Thoracic aorta (tissue), 2 donors: ENCODE measurements at regions not wholly inside any gene's neighbourhood (a gene's known extent, or its start where the extent isn't known, plus 50 kb on each side); places are given as distances from the start of the nearest gene placed in this dataset.

Experiments used
- ATAC-seq: fragments of 150-250 bp; one replicate; pipeline ENCODE4 v1.8.0; 2017; ENCODE audit warnings: low read depth; ENCODE audit not compliant: insufficient number of reproducible peaks, low FRiP score
- DNase-seq: peaks from one replicate; pipeline ENCODE4 v3.0.0-alpha.2; 2020; ENCODE audit warnings: low spot score
- H3K27ac ChIP-seq, 2 donors: fragments of 200-600 bp; sonication (generic); 1 replicate in 1 of 2; 2 replicates in 1 of 2; pipeline ENCODE4 v1.5.1; 2016; ENCODE audit warnings: mild to moderate bottlenecking in 2 of 2, moderate library complexity in 2 of 2
- H3K27me3 ChIP-seq: fragments of 200-600 bp; sonication (generic); replicated peaks from 2 replicates; pipeline ENCODE4 v1.6.0; 2016; ENCODE audit warnings: mild to moderate bottlenecking; ENCODE audit not compliant: insufficient read depth
- H3K36me3 ChIP-seq: fragments of 200-600 bp; sonication (generic); one replicate; pipeline ENCODE4 v1.5.1; 2016
- H3K4me1 ChIP-seq, 2 donors: fragments of 200-600 bp; sonication (generic); 1 replicate in 1 of 2; 2 replicates in 1 of 2; pipeline versions ENCODE4 v1.5.1 to v1.6.0; 2016; ENCODE audit warnings: low read depth in 2 of 2, mild to moderate bottlenecking in 1 of 2; ENCODE audit not compliant: control insufficient read depth in 1 of 2
- H3K4me3 ChIP-seq: fragments of 200-600 bp; sonication (generic); 2 replicates; pipeline ENCODE4 v1.5.1; 2016; ENCODE audit warnings: mild to moderate bottlenecking
- H3K9me3 ChIP-seq: fragments of 200-600 bp; sonication (generic); 2 replicates; pipeline ENCODE4 v1.5.1; 2016
- TF ChIP-seq, protein P1 (sequence below): fragments of 200-600 bp; sonication (generic); IDR thresholded peaks from one replicate; pipeline ENCODE4 v1.5.1; 2019; ENCODE audit warnings: antibody characterized with exemption

DNA sequence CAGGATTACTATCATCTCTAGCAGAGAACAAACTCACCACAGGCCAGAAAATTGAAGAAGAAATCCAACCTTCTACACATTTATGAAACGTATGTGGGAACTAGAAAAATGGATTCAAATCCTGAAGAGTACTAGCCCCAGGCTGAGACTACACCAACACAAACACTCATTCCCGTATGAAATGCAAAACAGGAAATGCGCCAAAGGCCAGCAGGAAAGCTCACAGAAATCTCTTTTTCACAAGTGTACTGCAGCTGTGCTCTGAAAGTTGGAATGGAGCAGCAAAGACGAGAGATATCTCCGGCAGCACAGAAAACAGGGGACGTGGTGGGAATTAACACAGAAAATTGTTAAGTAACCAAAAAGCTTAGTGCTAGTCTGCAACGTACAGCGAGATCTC lies 913.5 kb downstream of the TDRD15 start:
- no peak for ATAC-seq
- H3K4me1 ChIP-seq = peaks cover 6 to 16% of the 10 kb centered on the region in 2 donors

DNA sequence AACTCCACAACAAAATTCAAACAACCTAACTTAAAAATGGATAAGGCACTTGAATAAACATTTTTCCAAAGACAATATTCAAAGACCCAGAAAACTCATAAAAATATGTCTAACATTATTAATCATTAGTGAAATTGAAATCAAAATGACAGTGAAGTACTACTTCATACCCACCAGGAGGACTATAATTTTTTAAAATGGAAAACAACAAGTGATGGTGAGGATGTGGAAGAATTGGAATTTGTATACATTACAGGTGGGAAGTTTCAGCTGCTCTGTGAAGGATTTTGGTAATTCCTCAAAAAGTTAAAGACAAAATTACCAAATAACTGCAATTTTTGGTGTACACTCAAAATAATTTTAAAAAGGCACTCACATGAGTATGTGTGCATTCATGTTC lies 920.0 kb downstream of the TDRD15 start:
- H3K36me3 ChIP-seq = no peaks in the 10 kb centered on the region
- H3K4me1 ChIP-seq = no peaks in the 10 kb centered on the region
- H3K27me3 ChIP-seq = no peaks in the 10 kb centered on the region
- H3K9me3 ChIP-seq = no peaks in the 10 kb centered on the region
- H3K4me3 ChIP-seq = no peak overlapping the region
- H3K27ac ChIP-seq = no peak overlapping the region
- DNase-seq (no peak), ATAC-seq (no peak)
- TF ChIP-seq, protein P1, sequence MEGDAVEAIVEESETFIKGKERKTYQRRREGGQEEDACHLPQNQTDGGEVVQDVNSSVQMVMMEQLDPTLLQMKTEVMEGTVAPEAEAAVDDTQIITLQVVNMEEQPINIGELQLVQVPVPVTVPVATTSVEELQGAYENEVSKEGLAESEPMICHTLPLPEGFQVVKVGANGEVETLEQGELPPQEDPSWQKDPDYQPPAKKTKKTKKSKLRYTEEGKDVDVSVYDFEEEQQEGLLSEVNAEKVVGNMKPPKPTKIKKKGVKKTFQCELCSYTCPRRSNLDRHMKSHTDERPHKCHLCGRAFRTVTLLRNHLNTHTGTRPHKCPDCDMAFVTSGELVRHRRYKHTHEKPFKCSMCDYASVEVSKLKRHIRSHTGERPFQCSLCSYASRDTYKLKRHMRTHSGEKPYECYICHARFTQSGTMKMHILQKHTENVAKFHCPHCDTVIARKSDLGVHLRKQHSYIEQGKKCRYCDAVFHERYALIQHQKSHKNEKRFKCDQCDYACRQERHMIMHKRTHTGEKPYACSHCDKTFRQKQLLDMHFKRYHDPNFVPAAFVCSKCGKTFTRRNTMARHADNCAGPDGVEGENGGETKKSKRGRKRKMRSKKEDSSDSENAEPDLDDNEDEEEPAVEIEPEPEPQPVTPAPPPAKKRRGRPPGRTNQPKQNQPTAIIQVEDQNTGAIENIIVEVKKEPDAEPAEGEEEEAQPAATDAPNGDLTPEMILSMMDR = no peak

More for the DNA sequence above, 913.5 kb downstream of the TDRD15 start:
- Histone ChIP-seq H3K27ac (no peak overlapping the region), H3K27me3 (no peaks in the 10 kb centered on the region), H3K9me3 (no peaks in the 10 kb centered on the region), H3K4me3 (no peak overlapping the region), H3K36me3 (no peaks in the 10 kb centered on the region)
- no peak for DNase-seq
- TF ChIP-seq, protein P1 = no peak

DNA sequence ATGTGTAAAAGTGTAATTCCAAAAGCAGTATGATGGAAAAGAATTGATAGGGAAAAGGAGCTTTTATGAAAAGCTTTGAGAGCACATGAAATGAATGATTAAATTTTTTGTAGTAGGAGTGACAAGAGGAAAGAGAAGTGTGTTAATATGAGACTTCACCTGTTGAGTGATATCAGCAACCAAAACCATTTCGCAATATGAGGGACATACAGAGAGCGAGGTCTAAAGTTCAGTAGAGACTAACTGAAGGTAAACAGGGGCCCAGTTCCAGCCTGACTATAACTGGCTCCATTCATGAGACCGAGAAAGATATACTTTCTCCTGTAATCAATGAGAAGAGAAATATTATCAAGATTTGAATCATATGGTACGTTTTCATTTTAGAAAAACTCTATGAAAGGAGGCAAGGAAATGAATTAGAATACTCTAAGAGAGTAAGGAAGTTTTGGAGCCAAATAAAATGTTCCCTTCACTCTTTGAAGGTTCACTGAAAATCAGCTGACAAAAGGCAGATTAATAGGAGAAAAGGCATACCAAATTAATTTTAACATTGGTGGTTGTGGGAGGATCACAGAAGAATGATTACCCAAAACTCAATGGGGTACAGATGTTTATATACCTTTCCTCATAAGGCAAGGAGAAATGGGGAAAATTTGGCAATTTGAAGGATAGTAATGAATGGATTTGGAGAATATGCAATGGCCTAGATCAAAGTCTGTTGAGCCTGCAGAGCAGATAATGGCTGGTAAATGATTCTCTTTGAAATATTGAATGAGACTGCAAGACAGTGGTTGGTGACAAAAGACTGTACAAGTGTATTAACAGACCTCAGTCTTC lies 932.2 kb downstream of the TDRD15 start:
- ATAC-seq = no peak
- H3K36me3 ChIP-seq = no peaks in the 10 kb centered on the region
- no peaks in the 10 kb centered on the region for H3K27me3 ChIP-seq
- no peaks in the 10 kb centered on the region for H3K9me3 ChIP-seq
- no peak overlapping the region for H3K27ac ChIP-seq
- no peaks in the 10 kb centered on the region for H3K4me1 ChIP-seq
- H3K4me3 ChIP-seq = no peak overlapping the region
- DNase-seq = no peak
- TF ChIP-seq, protein P1 = no peak

DNA sequence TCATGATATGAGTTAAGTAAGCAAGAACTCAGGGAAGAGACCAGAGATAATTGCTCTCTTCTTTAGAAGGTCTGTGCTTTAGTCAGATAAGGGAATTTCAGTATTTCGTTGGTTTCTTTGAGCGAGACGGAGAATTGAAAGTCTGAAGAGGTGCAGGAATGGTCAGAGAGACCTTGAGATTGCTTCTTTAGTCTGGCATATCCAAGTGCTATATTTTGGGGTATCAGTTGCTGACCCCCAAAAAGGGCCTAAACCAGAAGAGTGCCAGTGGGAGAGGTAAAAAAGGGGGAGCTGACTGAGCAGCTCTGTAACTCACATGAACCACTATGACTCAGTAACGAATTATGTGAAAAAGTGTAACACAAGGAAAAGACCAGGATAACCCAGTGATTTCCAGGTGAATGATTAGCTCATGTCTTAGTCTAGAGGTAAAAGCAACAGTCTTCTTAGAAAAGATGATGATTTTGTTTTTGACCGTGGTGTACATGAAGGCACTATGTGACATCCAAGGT lies 932.9 kb downstream of the TDRD15 start:
- no peaks in the 10 kb centered on the region for H3K36me3 ChIP-seq
- H3K9me3 ChIP-seq = no peaks in the 10 kb centered on the region
- no peak overlapping the region for H3K27ac ChIP-seq
- H3K4me1 ChIP-seq = no peaks in the 10 kb centered on the region
- ATAC-seq = no peak
- no peaks in the 10 kb centered on the region for H3K27me3 ChIP-seq
- DNase-seq = no peak
- TF ChIP-seq, protein P1 = no peak
- H3K4me3 ChIP-seq = no peak overlapping the region

DNA sequence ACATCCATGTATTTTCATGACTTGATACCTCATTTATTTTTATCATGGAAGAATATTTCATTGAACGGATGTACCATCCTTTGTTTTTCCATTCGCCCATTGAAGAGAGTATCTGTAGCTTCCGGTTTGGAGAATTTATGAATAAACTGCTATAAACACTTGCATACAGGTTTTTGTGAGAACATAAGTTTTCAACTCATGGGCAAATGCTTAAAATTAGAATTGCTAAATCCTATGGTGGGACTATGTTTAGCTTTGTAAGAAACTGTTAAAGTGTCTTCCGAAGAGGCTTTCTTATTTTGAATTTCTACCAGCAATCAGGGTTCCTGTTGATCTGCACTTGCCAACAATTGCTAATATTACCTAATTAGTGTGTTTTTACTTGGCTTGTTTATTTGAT lies 938.9 kb downstream of the TDRD15 start:
- DNase-seq (no peak), ATAC-seq (no peak)
- Histone ChIP-seq H3K27ac (no peak overlapping the region), H3K4me1 (no peaks in the 10 kb centered on the region), H3K4me3 (no peak overlapping the region), H3K27me3 (no peaks in the 10 kb centered on the region), H3K9me3 (no peaks in the 10 kb centered on the region), H3K36me3 (no peaks in the 10 kb centered on the region)
- TF ChIP-seq, protein P1 = no peak
